Keratinocyte (primary cell): ENCODE measurements at regions not wholly inside any gene's neighbourhood (a gene's known extent, or its start where the extent isn't known, plus 50 kb on each side); places are given as distances from the start of the nearest gene placed in this dataset.

ENCODE experiments used
- CTCF ChIP-seq, 3 experiments: IDR thresholded peaks in 1 of 3; conservative IDR thresholded peaks in 1 of 3; optimal IDR thresholded peaks in 1 of 3; 2 replicates in 2 of 3; 3 replicates in 1 of 3; pipeline versions ENCODE3 to v1.5.1; 2011; ENCODE audit warnings: low read length in 3 of 3, mild to moderate bottlenecking in 3 of 3, moderate library complexity in 2 of 3, control low read depth in 1 of 3, inconsistent platforms in 1 of 3; ENCODE audit not compliant: insufficient read depth in 2 of 3; ENCODE audit errors: extremely low read depth in 1 of 3
- EZH2 ChIP-seq: IDR thresholded peaks from one replicate; pipeline ENCODE4 v1.6.1; 2012; ENCODE audit warnings: inconsistent platforms, mild to moderate bottlenecking, low read length, moderate library complexity

GRCh38 chr2:120865656-120866055 is 130.0 kb downstream of the GLI2 start:
- TF ChIP-seq EZH2 (no peak), CTCF (optimal IDR thresholded peaks at IDR 0.05 in 1 of 3, IDR thresholded peaks at IDR 0.05 in 1 of 3, conservative IDR thresholded peaks at IDR 0.05 in 1 of 3; ENCODE audit: extremely low read depth in 1 of 3, insufficient read depth in 2 of 3, low read length in 3 of 3) (no peak)
